Central memory CD8-positive, alpha-beta T cell (primary cell): ENCODE measurements at regions not wholly inside any gene's neighbourhood (a gene's known extent, or its start where the extent isn't known, plus 50 kb on each side); places are given as distances from the start of the nearest gene placed in this dataset.
A peak's percentile ranks its signal among the peaks of the same experiment; 100 is the strongest.
"Not testable (repeated sequence)": the region's sequence is repeated elsewhere in the genome, so short reads cannot be mapped to it uniquely, and the experiment has no call there.

ENCODE experiments used
- ATAC-seq: fragments of 150-1000 bp; cut with Tn5 transposase; replicated peaks from 2 replicates; pipeline ENCODE4 v1.10.0; 2022; ENCODE audit warnings: mild to moderate bottlenecking, moderate FRiP score, moderate number of reproducible peaks; ENCODE audit not compliant: poor library complexity, severe bottlenecking; ENCODE audit errors: extremely low read depth
- DNase-seq, 2 donors: peaks; one replicate each; pipeline ENCODE4 v3.0.0; 2021; ENCODE audit warnings: low spot score in 2 of 2
- H3K27ac Mint-ChIP-seq: one replicate; pipeline ENCODE4 v1.8.0; 2022; ENCODE audit warnings: low read depth, mild to moderate bottlenecking, moderate library complexity, mixed read lengths
- H3K27me3 Mint-ChIP-seq: one replicate; pipeline ENCODE4 v1.8.0; 2022; ENCODE audit warnings: mixed read lengths
- H3K36me3 Mint-ChIP-seq: one replicate; pipeline ENCODE4 v1.8.0; 2022; ENCODE audit warnings: mild to moderate bottlenecking, moderate library complexity, mixed read lengths; ENCODE audit not compliant: insufficient read depth
- H3K4me1 Mint-ChIP-seq: one replicate; pipeline ENCODE4 v1.8.0; 2022; ENCODE audit warnings: mixed read lengths
- H3K4me3 Mint-ChIP-seq: one replicate; pipeline ENCODE4 v1.8.0; 2022; ENCODE audit warnings: mild to moderate bottlenecking, moderate library complexity, mixed read lengths
- H3K9me3 Mint-ChIP-seq: one replicate; pipeline ENCODE4 v1.8.0; 2022; ENCODE audit warnings: mixed read lengths

DNA sequence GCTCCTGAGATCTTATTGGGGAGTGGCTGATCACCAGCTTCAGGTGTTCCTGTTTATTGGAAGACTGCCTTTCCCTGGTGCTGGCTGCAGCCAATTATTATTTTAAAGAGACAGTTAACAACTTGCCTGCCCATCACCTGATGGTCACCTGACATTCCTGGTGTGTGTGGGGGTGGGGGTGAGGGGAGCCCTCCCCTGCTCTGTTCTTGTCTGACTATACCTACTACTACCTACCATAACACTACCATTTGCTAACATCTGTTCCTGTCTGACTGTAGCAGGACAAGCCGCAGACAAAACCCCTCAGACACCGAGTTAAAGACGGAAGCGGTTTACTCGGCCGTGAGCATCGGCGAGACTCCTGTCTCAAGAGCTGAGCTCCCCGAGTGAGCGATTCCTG lies 54.9 kb upstream of the NBPF3 start:
- no peak for ATAC-seq

DNA sequence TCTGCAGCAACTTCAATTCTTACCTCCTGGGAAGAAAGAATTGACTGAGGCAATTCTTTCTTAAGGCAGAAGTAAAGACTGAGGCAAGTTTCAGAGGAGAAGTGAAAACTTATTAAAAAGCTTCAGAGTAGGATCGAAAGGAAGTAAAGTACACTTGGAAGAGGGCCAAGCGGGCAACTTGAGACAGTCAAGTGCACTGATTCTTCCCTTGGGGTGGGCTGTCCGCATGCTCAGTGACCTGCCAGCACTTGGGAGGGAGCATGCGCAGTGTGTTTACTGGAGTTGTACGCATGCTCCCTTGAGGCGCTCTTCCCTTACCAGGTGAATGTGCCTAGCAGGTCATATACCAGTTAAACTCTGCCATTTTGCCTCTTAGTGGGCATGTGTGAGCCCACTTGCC lies 55.3 kb upstream of the NBPF3 start:
- Mint-ChIP-seq H3K27me3 (peaks cover 24% of the 10 kb centered on the region), H3K27ac (no peak overlapping the region), H3K4me3 (no peak overlapping the region), H3K36me3 (no peaks in the 10 kb centered on the region), H3K4me1 (peaks cover 9% of the 10 kb centered on the region), H3K9me3 (peaks cover 6% of the 10 kb centered on the region)
- DNase-seq (no peak), ATAC-seq (no peak)

More for the DNA sequence above, 54.9 kb upstream of the NBPF3 start:
- DNase-seq = no peak
- peaks cover 6% of the 10 kb centered on the region for H3K9me3 Mint-ChIP-seq
- H3K27me3 Mint-ChIP-seq = peaks cover 24% of the 10 kb centered on the region
- H3K4me3 Mint-ChIP-seq = no peak overlapping the region
- peaks cover 9% of the 10 kb centered on the region for H3K4me1 Mint-ChIP-seq
- H3K36me3 Mint-ChIP-seq = no peaks in the 10 kb centered on the region
- H3K27ac Mint-ChIP-seq = no peak overlapping the region

GRCh38 chr1:21383785-21384401 lies 56.0 kb upstream of the NBPF3 start:
- ATAC-seq (no peak), DNase-seq (no peak)
- Mint-ChIP-seq H3K36me3 (no peaks in the 10 kb centered on the region), H3K4me3 (no peak overlapping the region), H3K27ac (no peak overlapping the region), H3K9me3 (peaks cover 6% of the 10 kb centered on the region), H3K4me1 (peaks cover 9% of the 10 kb centered on the region), H3K27me3 (peaks cover 24% of the 10 kb centered on the region)

DNA sequence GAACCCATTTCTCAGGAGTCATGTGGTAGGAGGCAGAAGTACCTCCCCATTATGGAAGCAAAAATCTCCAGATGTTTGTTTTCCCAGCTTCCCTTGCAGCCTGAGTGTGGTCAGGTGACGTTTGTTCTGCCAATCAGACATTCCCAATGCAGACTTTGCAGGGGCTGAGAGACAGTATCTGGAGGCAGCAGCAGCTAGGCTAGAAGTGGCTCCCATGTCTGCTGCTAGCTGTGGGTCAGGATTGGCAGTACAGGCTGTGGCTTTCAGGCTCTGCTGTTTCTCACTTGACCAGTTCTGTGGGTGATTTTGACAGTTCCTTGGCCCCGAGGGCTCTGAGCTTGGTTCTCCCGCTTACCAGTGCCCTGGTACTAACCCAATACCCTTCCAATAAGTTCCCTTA lies 58.6 kb upstream of the NBPF3 start:
- Mint-ChIP-seq H3K4me3 (no peak overlapping the region), H3K9me3 (peaks cover 6% of the 10 kb centered on the region), H3K27ac (no peak overlapping the region), H3K4me1 (peaks cover 9% of the 10 kb centered on the region), H3K27me3 (peaks cover 24% of the 10 kb centered on the region), H3K36me3 (no peaks in the 10 kb centered on the region)
- no peak for DNase-seq
- no peak for ATAC-seq

GRCh38 chr1:21380147-21380546 lies 59.8 kb upstream of the NBPF3 start:
- not testable (repeated sequence) for H3K36me3 Mint-ChIP-seq, DNase-seq, H3K4me1 Mint-ChIP-seq, H3K27ac Mint-ChIP-seq, H3K4me3 Mint-ChIP-seq, H3K9me3 Mint-ChIP-seq, ATAC-seq
- peaks cover 22% of the 10 kb centered on the region for H3K27me3 Mint-ChIP-seq

DNA sequence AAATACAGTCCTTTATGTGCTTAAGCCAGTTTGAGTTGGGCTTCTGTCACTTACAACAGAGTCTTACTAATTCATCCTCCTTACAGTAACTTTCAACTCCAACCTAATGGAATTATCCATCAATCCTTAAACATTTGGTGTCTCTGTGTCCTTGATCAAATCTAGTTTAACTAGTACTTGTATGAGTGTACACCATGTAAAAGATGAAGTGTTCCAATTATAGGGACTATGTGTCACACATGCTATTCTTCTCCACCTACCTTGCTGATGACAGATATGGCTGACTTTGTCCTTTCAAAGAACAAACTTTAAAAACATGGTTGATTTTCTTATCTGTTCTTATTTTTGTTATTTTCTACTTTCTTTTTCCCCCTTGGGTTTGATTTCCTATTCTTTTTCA lies 60.4 kb upstream of the NBPF3 start:
- ATAC-seq (no peak), DNase-seq (no peak)
- no peaks in the 10 kb centered on the region for H3K36me3 Mint-ChIP-seq
- peaks cover 6% of the 10 kb centered on the region for H3K9me3 Mint-ChIP-seq
- no peak overlapping the region for H3K27ac Mint-ChIP-seq
- H3K4me1 Mint-ChIP-seq = peaks cover 9% of the 10 kb centered on the region
- H3K27me3 Mint-ChIP-seq = peaks cover 16% of the 10 kb centered on the region
- no peak overlapping the region for H3K4me3 Mint-ChIP-seq

GRCh38 chr1:21378705-21379494 lies 61.0 kb upstream of the NBPF3 start:
- H3K4me1 Mint-ChIP-seq = peaks cover 6% of the 10 kb centered on the region
- no peaks in the 10 kb centered on the region for H3K36me3 Mint-ChIP-seq
- H3K4me3 Mint-ChIP-seq = no peak overlapping the region
- no peak overlapping the region for H3K27ac Mint-ChIP-seq
- ATAC-seq (no peak), DNase-seq (no peak)
- H3K27me3 Mint-ChIP-seq = peaks cover 10% of the 10 kb centered on the region
- peaks cover 6% of the 10 kb centered on the region for H3K9me3 Mint-ChIP-seq

GRCh38 chr1:21372383-21372782 lies 67.6 kb upstream of the NBPF3 start:
- Mint-ChIP-seq H3K4me1 (peaks cover 7% of the 10 kb centered on the region), H3K4me3 (no peak overlapping the region), H3K27ac (no peak overlapping the region), H3K9me3 (no peaks in the 10 kb centered on the region), H3K27me3 (no peaks in the 10 kb centered on the region), H3K36me3 (no peaks in the 10 kb centered on the region)
- no peak for ATAC-seq
- DNase-seq = no peak

DNA sequence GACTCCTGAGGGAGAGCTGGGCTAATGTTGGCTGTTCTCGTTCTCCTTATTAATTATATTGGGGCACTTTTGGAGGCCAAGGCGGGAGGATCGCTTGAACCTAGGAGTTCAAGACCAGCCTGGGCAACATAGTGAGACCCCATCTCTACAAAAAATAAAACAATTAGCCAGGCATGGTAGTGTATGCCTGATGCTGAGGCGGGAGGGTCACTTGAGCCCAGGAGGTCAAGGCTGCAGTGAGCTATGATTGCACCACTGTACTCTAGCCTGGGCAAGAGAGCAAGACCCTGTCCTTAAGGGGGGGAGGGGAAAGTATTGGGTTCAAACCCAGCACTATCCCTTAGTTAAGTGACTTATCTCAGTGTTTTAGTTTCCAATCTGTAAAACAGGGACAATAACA lies 70.0 kb upstream of the NBPF3 start:
- Mint-ChIP-seq H3K9me3 (no peaks in the 10 kb centered on the region), H3K4me3 (no peak overlapping the region), H3K4me1 (peaks cover 7% of the 10 kb centered on the region), H3K27me3 (no peaks in the 10 kb centered on the region), H3K36me3 (no peaks in the 10 kb centered on the region), H3K27ac (no peak overlapping the region)
- ATAC-seq (no peak), DNase-seq (no peak)

- ATAC-seq = no peak
- H3K27ac Mint-ChIP-seq = no peak overlapping the region
- no peaks in the 10 kb centered on the region for H3K27me3 Mint-ChIP-seq
- no peaks in the 10 kb centered on the region for H3K9me3 Mint-ChIP-seq
- H3K4me1 Mint-ChIP-seq = peaks cover 7% of the 10 kb centered on the region
- no peaks in the 10 kb centered on the region for H3K36me3 Mint-ChIP-seq
- peak; percentile 43 to 51 for DNase-seq
- no peak overlapping the region for H3K4me3 Mint-ChIP-seq
Measured at GRCh38 chr1:21368515-21369289, 71.2 kb upstream of the NBPF3 start.

GRCh38 chr1:21367973-21368514 lies 71.9 kb upstream of the NBPF3 start:
- not testable (repeated sequence) for DNase-seq, H3K36me3 Mint-ChIP-seq, H3K4me1 Mint-ChIP-seq, ATAC-seq, H3K4me3 Mint-ChIP-seq, H3K9me3 Mint-ChIP-seq, H3K27me3 Mint-ChIP-seq, H3K27ac Mint-ChIP-seq

GRCh38 chr1:21366288-21366687 lies 73.6 kb upstream of the NBPF3 start:
- no peak overlapping the region for H3K27ac Mint-ChIP-seq
- H3K4me1 Mint-ChIP-seq = peaks cover 7% of the 10 kb centered on the region
- no peak for ATAC-seq
- no peaks in the 10 kb centered on the region for H3K36me3 Mint-ChIP-seq
- no peak for DNase-seq
- H3K27me3 Mint-ChIP-seq = no peaks in the 10 kb centered on the region
- H3K4me3 Mint-ChIP-seq = no peak overlapping the region
- no peaks in the 10 kb centered on the region for H3K9me3 Mint-ChIP-seq
